OCI-LY1 (cell line): ENCODE measurements at regions not wholly inside any gene's neighbourhood (a gene's known extent, or its start where the extent isn't known, plus 50 kb on each side); places are given as distances from the start of the nearest gene placed in this dataset.

Experiments
- CTCF ChIP-seq: fragments of 200-600 bp; sonication (generic), shearing (Covaris generic); IDR thresholded peaks from 2 replicates; pipeline ENCODE4 v1.5.1; 2017; ENCODE audit warnings: mild to moderate bottlenecking, antibody characterized with exemption, low read length, moderate library complexity, mixed read lengths
- EZH2 ChIP-seq: fragments of 200-600 bp; sonication (generic), shearing (Covaris generic); IDR thresholded peaks from 2 replicates; pipeline ENCODE4 v1.8.0; 2017; ENCODE audit warnings: borderline replicate concordance, mixed run types, mild to moderate bottlenecking, antibody characterized with exemption, low read length, moderate library complexity, mixed read lengths

GRCh38 chrY:12552471-12553283 is 148.4 kb upstream of the USP9Y start:
- TF ChIP-seq CTCF (no peak), EZH2 (no peak)
